ENCODE measurements at regions not wholly inside any gene's neighbourhood (a gene's known extent, or its start where the extent isn't known, plus 50 kb on each side); places are given as distances from the start of the nearest gene placed in this dataset.

GRCh38 chr21:17370916-17371315, 141.9 kb upstream of the CXADR start:
- TF ChIP-seq CTCF (IDR thresholded peaks at IDR 0.05): no peak
- no peak for DNase-seq (ENCODE audit: low spot score)
- H3K36me3 ChIP-seq: no peaks in the 10 kb centered on the region
- H3K9me3 ChIP-seq: no peaks in the 10 kb centered on the region
- H3K4me3 ChIP-seq: no peak overlapping the region
- no peak overlapping the region for H3K27ac ChIP-seq
- H3K27me3 ChIP-seq: no peaks in the 10 kb centered on the region
- H3K4me1 ChIP-seq: no peaks in the 10 kb centered on the region

GRCh38 chr21:17371450-17371849, 141.4 kb upstream of the CXADR start:
- Histone ChIP-seq H3K4me3 (no peak overlapping the region), H3K9me3 (no peaks in the 10 kb centered on the region), H3K27ac (no peak overlapping the region), H3K36me3 (no peaks in the 10 kb centered on the region), H3K27me3 (no peaks in the 10 kb centered on the region), H3K4me1 (no peaks in the 10 kb centered on the region)
- no peak for DNase-seq (ENCODE audit: low spot score)
- TF ChIP-seq CTCF (IDR thresholded peaks at IDR 0.05): no peak

- DNase-seq (ENCODE audit: low spot score): no peak
- Histone ChIP-seq H3K4me3 (no peak overlapping the region), H3K27ac (no peak overlapping the region), H3K9me3 (no peaks in the 10 kb centered on the region), H3K4me1 (no peaks in the 10 kb centered on the region), H3K36me3 (no peaks in the 10 kb centered on the region), H3K27me3 (no peaks in the 10 kb centered on the region)
- TF ChIP-seq CTCF (IDR thresholded peaks at IDR 0.05): no peak
These were observed 140.6 kb upstream of the CXADR start for GRCh38 chr21:17372200-17372599.

DNA sequence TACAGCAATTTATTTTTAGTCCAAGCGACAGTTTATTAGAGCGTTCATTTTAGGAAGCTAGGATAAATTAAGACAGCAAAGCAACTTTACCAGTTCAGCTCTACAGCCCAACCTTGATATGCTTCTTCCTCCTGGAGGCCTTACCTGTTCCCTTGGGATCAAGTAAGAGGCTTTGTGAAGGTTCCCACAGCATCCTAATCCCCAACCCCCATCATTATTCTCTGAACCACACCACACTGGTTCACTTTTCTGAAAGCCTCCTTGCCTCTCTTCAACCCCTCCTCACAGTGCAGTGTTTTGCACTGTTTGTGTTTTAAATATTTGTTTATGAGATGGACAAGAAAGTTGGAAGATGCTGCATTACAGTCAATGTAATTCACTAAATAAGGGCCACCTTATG, 126.3 kb upstream of the CXADR start:
- no peak for DNase-seq (ENCODE audit: low spot score)
- Histone ChIP-seq H3K27ac (no peak overlapping the region), H3K27me3 (no peaks in the 10 kb centered on the region), H3K36me3 (no peaks in the 10 kb centered on the region), H3K4me3 (no peak overlapping the region), H3K9me3 (peaks cover 0 to 5% of the 10 kb centered on the region in 2 donors), H3K4me1 (no peaks in the 10 kb centered on the region)
- no peak for TF ChIP-seq CTCF (IDR thresholded peaks at IDR 0.05)

GRCh38 chr21:17387030-17387617, 125.7 kb upstream of the CXADR start:
- peaks cover 0 to 5% of the 10 kb centered on the region in 2 donors for H3K9me3 ChIP-seq
- H3K4me1 ChIP-seq: no peaks in the 10 kb centered on the region
- H3K27me3 ChIP-seq: no peaks in the 10 kb centered on the region
- peak; percentile 61 to 86 for TF ChIP-seq CTCF (IDR thresholded peaks at IDR 0.05)
- no peaks in the 10 kb centered on the region for H3K36me3 ChIP-seq
- H3K4me3 ChIP-seq: no peak overlapping the region
- DNase-seq (ENCODE audit: low spot score): no peak
- no peak overlapping the region for H3K27ac ChIP-seq

- no peak for TF ChIP-seq CTCF (IDR thresholded peaks at IDR 0.05)
- Histone ChIP-seq H3K4me3 (no peak overlapping the region), H3K36me3 (no peaks in the 10 kb centered on the region), H3K4me1 (no peaks in the 10 kb centered on the region), H3K27me3 (no peaks in the 10 kb centered on the region), H3K27ac (no peak overlapping the region), H3K9me3 (no peaks in the 10 kb centered on the region)
- DNase-seq (ENCODE audit: low spot score): no peak
These were observed 124.6 kb upstream of the CXADR start for GRCh38 chr21:17388226-17388625.
